ENCODE measurements at regions not wholly inside any gene's neighbourhood (a gene's known extent, or its start where the extent isn't known, plus 50 kb on each side); places are given as distances from the start of the nearest gene placed in this dataset.
"Not testable (repeated sequence)": the region's sequence is repeated elsewhere in the genome, so short reads cannot be mapped to it uniquely, and the experiment has no call there.

- Mint-ChIP-seq H3K36me3 (ENCODE audit: low read depth) (no peaks in the 10 kb centered on the region), H3K27me3 (peaks cover 4% of the 10 kb centered on the region), H3K27ac (no peak overlapping the region), H3K9me3 (no peaks in the 10 kb centered on the region), H3K4me3 (no peak overlapping the region), H3K4me1 (no peaks in the 10 kb centered on the region)
- no peak for ATAC-seq
- no peak for DNase-seq
Observed at GRCh38 chr1:47647327-47647845, 209.5 kb downstream of the FOXD2 start.

GRCh38 chr1:47650205-47650604 is 212.4 kb downstream of the FOXD2 start:
- DNase-seq (no peak), ATAC-seq (no peak)
- Mint-ChIP-seq H3K4me1 (no peaks in the 10 kb centered on the region), H3K9me3 (no peaks in the 10 kb centered on the region), H3K36me3 (ENCODE audit: low read depth) (no peaks in the 10 kb centered on the region), H3K27me3 (peaks cover 4% of the 10 kb centered on the region), H3K4me3 (no peak overlapping the region), H3K27ac (no peak overlapping the region)

DNA sequence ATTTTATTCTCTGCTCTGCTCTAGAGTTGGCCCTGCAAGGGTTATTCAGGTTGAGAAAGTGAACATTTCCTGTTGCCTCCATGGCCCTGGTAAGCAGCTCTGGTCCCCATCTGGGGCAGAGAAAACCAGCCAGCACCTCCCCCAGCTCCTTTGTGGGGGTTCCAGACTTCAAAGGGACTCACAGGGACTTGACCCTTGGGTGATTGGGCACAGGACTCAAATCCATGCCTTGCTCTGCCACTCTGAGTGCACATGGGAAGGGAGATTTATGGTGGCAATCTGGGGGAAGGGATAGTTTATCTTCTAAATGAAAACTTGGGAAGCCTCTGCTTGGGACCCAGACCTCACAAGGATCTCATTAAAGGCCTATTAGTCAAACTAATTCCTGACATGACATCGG is 212.8 kb downstream of the FOXD2 start:
- Mint-ChIP-seq H3K4me1 (no peaks in the 10 kb centered on the region), H3K27me3 (peaks cover 5% of the 10 kb centered on the region), H3K36me3 (ENCODE audit: low read depth) (no peaks in the 10 kb centered on the region), H3K9me3 (no peaks in the 10 kb centered on the region), H3K4me3 (no peak overlapping the region), H3K27ac (no peak overlapping the region)
- ATAC-seq = no peak
- no peak for DNase-seq

DNA sequence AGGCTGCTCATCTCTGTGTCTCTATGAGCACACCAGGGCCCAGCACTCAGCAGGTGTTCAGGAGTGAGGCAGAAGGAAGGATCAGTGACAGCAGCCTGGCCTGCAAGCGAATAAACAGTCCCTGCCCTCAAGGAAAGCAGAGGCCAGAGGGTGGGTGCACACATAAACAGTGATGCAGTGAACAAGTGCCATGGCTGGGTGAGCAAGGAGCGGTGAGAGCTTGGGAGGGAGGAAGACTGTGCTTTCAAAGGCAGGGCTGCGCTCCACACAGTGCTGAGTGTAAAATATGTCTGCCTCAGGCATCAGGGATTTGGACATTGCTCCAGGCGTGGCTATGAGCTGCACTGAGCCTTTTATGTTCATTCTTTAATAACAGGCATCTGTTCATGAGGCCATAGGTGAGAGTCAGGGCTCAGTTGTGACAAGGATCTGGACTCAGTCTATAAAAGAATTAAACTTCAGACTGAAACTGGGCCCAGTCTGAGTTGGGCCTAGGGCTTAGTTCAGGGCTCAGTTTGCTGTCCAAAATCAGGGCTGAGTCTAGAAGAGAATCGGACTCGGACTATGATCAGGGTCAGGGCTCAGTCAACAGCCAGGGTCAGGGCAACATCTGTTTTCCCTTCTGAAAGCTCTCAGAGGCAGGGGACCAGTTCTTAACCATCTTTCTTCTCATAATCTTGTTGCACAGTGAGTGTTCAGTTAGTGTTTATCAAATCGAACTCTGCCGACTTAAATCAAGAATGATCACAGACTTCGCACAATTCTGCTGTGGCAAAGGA is 213.7 kb downstream of the FOXD2 start:
- ATAC-seq (no peak), DNase-seq (no peak)
- Mint-ChIP-seq H3K27ac (no peak overlapping the region), H3K4me3 (no peak overlapping the region), H3K27me3 (peaks cover 10% of the 10 kb centered on the region), H3K9me3 (no peaks in the 10 kb centered on the region), H3K36me3 (ENCODE audit: low read depth) (no peaks in the 10 kb centered on the region), H3K4me1 (no peaks in the 10 kb centered on the region)

DNA sequence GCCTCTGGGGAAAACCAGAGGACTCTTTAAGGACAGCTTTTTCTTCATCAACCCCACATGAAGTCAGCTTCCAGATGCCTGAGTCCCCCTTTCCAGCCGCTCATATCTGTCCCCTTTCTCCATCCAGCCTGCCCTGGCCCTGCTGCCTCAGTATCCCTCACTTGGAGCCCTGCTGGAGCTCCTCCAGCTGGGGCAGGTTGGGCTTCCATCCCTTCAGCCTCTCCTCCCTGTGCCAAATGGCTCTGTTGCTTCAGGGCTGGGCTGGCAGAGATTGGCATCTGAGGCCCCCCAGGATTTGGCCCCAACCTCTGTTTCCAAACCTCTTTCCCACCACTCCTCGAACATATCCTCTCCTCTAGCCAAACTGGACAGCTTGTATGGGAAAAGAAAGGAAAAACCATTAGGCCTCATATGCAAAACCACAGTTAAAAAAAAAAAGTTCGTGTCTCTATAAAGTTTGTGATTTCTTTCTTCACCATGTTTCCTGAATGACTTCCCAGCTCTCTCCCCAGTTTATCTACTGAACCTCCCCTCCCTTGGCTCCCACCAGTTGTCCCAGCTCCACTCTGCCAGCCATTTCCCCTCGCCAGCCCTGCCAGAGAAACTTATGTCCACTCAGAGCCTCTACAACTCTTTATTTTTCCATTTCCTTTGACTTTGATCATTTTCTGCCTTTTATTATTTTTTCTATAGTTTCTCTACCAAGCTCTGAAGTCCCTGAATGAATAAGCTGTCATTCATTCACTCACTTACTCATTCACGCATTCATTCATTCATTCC is 217.9 kb downstream of the FOXD2 start:
- no peak for DNase-seq
- Mint-ChIP-seq H3K36me3 (ENCODE audit: low read depth) (no peaks in the 10 kb centered on the region), H3K4me3 (no peak overlapping the region), H3K27me3 (peaks cover 13% of the 10 kb centered on the region), H3K9me3 (no peaks in the 10 kb centered on the region), H3K27ac (no peak overlapping the region), H3K4me1 (no peaks in the 10 kb centered on the region)
- no peak for ATAC-seq

DNA sequence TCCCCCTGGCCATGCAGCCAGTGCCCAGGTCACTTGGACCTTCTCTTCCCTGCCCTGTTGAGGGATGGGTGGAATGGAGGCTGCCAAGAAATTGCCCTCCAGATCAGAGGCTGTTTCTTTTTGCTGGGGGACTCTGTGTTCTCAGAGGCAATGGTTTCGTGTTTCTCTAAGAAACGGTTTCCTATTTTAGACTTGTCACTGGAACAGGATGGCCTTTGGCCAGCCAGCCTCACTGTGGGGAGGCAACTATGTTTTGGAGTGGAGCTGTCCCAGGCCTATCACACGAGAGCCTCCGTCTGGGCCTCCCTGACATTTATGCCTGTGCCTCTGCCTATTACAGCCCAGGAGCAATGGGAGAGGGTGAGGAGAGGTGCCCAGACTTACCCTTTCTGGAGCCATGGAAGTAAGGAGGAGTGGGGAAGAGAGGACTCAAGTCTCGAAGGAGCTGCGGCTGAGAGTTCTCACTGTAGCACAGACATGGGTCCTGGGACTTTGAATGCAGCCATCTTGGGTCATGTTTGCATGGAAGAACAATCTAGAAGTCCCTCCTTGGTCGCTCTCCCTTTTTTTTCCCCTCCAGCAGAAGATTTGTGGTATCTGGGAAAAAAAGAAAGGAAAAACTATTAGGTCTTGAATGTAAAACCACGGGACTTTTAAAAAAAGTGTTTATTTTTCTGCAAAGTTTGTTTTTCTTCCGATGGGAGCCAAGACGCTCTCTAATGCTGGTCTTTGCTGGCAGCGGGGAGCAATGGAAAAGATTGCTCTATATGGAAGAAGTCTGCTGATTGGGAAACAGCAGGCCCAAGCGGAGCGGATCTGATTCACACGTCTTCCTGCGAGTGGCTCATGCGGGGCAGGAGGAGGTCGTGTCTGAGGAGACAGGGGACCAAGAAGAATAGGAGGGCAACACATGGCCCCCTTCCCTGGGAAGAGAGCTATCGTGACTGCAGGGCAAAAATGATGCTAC is 219.2 kb downstream of the FOXD2 start:
- Mint-ChIP-seq H3K4me3 (no peak overlapping the region), H3K9me3 (no peaks in the 10 kb centered on the region), H3K36me3 (ENCODE audit: low read depth) (no peaks in the 10 kb centered on the region), H3K27me3 (peaks cover 13% of the 10 kb centered on the region), H3K27ac (no peak overlapping the region), H3K4me1 (no peaks in the 10 kb centered on the region)
- DNase-seq = no peak
- no peak for ATAC-seq

- H3K27ac Mint-ChIP-seq = no peak overlapping the region
- ATAC-seq (no peak), DNase-seq (no peak)
- H3K4me1 Mint-ChIP-seq = no peaks in the 10 kb centered on the region
- no peaks in the 10 kb centered on the region for H3K36me3 Mint-ChIP-seq (ENCODE audit: low read depth)
- H3K4me3 Mint-ChIP-seq = no peak overlapping the region
- H3K27me3 Mint-ChIP-seq = peaks cover 13% of the 10 kb centered on the region
- no peaks in the 10 kb centered on the region for H3K9me3 Mint-ChIP-seq
Observed at GRCh38 chr1:47658161-47658920, 220.5 kb downstream of the FOXD2 start.

DNA sequence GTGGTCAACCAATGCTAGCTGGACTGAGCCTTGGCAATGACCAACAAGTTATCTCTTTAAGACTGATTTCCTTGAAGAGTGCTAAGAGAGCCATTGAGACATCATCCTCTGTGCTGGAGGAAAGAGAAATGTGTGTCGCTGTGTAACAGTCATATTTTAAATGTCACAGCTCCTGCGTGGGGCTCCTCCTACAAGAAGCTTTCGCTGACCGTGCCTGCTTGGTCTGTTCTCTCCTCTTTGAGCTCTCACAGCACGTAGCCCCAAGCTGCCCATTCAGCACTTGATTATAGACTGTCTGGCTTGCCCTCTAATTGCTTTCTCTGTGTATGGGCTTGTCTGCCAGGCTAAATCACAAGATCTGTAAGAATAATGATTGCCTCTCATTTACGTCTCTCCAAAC is 221.3 kb downstream of the FOXD2 start:
- Mint-ChIP-seq H3K9me3 (no peaks in the 10 kb centered on the region), H3K27me3 (peaks cover 13% of the 10 kb centered on the region), H3K4me3 (no peak overlapping the region), H3K36me3 (ENCODE audit: low read depth) (no peaks in the 10 kb centered on the region), H3K4me1 (no peaks in the 10 kb centered on the region), H3K27ac (no peak overlapping the region)
- no peak for DNase-seq
- no peak for ATAC-seq

DNA sequence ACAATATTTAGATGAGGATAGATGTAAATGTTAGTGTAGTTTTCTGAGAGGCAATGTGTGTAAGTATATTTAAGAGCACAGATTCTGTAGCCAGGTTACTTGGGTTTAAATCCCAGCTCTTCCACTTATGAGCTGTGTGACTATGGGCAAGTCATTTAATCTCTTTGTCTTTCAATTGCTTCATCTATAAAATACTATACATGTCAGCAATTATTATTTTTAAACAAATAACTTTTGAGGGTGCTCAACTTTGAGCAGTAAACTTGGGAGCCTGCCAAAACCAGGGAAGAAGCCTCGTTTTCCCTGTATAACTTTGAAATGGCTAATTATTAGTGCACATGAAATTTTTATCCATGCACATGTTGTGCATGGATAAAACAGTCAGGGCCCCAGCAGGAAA is 222.8 kb downstream of the FOXD2 start:
- ATAC-seq = no peak
- Mint-ChIP-seq H3K4me1 (no peaks in the 10 kb centered on the region), H3K27me3 (peaks cover 11% of the 10 kb centered on the region)

DNA sequence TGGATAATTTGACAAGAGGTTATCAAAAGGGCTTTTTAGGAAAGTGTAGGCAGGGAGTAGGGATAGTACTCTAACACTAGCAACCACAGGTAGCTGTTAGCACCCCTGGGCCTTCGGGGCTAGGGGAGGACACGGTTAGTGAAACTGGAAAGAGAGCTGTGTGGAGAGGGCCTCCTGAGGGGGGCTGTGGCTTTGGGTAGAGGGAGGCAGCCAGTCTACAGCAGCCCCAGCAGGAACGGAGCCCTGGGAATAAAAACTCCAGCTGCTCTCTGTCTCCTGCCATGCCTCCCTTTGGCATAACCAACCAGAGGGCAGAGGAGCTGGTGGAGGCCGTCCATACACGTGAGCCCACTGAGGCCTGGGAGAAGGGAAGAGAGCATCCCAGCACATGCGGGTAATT is 223.2 kb downstream of the FOXD2 start:
- Mint-ChIP-seq H3K9me3 (no peaks in the 10 kb centered on the region), H3K27me3 (peaks cover 6% of the 10 kb centered on the region), H3K4me1 (no peaks in the 10 kb centered on the region), H3K4me3 (no peak overlapping the region), H3K27ac (no peak overlapping the region), H3K36me3 (ENCODE audit: low read depth) (no peaks in the 10 kb centered on the region)
- no peak for ATAC-seq
- no peak for DNase-seq

More for the DNA sequence above, 222.8 kb downstream of the FOXD2 start:
- no peak for DNase-seq
- Mint-ChIP-seq H3K4me3 (no peak overlapping the region), H3K9me3 (no peaks in the 10 kb centered on the region), H3K36me3 (ENCODE audit: low read depth) (no peaks in the 10 kb centered on the region), H3K27ac (no peak overlapping the region)

DNA sequence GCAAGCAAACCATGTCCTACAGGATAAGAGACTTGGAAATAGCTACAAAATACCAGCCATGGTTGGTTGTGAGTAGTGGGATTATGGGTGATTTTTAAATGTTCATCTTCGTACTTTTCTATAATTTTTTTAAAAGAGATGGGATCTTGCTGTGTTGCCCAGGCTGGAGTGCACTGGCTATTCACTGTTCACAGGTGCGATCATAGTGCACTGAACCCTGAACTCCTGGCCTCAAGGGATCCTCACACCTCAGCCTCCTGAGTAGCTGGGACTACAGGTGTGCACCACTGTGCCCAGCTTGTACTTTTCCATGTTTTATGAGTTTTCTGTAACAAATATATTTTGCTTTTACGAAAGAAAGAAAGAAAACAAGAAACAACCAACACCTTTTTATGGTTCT is 224.2 kb downstream of the FOXD2 start:
- Mint-ChIP-seq H3K36me3 (ENCODE audit: low read depth) (no peaks in the 10 kb centered on the region), H3K4me3 (no peak overlapping the region), H3K4me1 (no peaks in the 10 kb centered on the region), H3K9me3 (no peaks in the 10 kb centered on the region), H3K27me3 (peaks cover 8% of the 10 kb centered on the region), H3K27ac (no peak overlapping the region)
- no peak for ATAC-seq
- no peak for DNase-seq

DNA sequence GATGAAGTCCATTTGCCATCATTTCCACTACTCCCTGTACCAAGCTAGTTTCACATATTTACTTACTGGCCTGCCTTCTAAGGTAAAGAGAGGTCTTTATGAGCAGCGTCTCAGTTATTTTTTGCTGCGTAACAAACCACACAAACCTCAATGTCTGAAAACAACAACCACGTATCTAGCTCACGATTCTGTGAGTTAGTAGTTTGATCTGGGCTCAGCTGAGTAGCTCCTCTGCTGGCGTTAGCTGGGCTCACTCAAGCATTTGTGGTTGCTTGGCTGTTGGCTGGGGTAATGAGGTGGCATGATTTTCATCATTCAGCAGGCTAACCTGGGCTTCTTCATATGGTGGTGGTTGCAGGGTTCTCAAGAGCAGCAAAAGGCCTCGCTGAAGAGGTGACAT is 225.4 kb downstream of the FOXD2 start:
- peaks cover 7% of the 10 kb centered on the region for H3K27me3 Mint-ChIP-seq
- no peaks in the 10 kb centered on the region for H3K4me1 Mint-ChIP-seq
- no peaks in the 10 kb centered on the region for H3K36me3 Mint-ChIP-seq (ENCODE audit: low read depth)
- DNase-seq (no peak), ATAC-seq (no peak)
- no peak overlapping the region for H3K27ac Mint-ChIP-seq
- no peaks in the 10 kb centered on the region for H3K9me3 Mint-ChIP-seq
- H3K4me3 Mint-ChIP-seq = no peak overlapping the region

DNA sequence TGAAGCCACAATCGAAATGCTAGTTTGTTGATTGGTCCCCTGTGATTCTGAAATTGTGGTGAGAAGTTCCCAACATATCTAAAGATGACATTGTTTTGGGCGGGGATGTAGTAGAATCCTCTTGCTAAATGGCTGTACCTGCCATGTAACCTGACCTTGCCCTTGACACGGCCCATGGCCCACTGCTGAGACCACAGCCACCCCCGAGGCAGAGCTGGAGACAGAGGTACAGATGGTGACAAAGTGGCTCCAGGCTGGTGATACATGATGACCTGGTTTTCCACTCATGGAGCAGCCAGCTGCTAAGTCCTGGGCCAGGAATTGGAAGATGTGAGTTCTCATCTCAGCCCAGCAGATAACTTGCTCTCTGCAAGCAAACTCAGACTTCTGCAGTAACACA is 226.5 kb downstream of the FOXD2 start:
- Mint-ChIP-seq H3K4me3 (no peak overlapping the region), H3K27ac (no peak overlapping the region), H3K4me1 (no peaks in the 10 kb centered on the region), H3K36me3 (ENCODE audit: low read depth) (no peaks in the 10 kb centered on the region), H3K9me3 (no peaks in the 10 kb centered on the region), H3K27me3 (peaks cover 2% of the 10 kb centered on the region)
- DNase-seq (no peak), ATAC-seq (no peak)

DNA sequence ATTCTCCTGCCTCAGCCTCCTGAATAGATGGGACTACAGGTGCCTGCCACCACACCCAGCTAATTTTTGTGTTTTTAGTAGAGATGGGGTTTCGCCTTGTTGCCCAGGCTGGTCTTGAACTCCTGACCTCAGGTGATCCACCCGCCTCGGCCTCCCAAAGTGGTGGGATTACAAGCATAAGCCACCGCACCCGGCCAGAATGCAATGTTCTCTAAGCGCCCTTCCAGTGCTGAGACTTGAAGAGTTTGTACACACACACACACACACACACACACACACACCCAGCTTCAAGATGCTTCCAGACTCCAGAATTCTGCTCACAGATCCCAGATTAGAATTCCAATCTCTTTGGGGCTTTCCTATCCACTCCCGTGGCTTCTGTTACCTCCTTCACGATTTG is 227.1 kb downstream of the FOXD2 start:
- ATAC-seq; H3K9me3 Mint-ChIP-seq; H3K4me1 Mint-ChIP-seq; H3K27ac Mint-ChIP-seq; DNase-seq; H3K36me3 Mint-ChIP-seq (ENCODE audit: low read depth); H3K27me3 Mint-ChIP-seq; H3K4me3 Mint-ChIP-seq: not testable (repeated sequence)

All from activated naive CD8-positive, alpha-beta T cell treated with anti-CD3 and anti-CD28 coated beads, Interleukin-2, amount 50 U/mL, for 24 hours (primary cell).